ENCODE measurements at regions not wholly inside any gene's neighbourhood (a gene's known extent, or its start where the extent isn't known, plus 50 kb on each side); places are given as distances from the start of the nearest gene placed in this dataset.

DNA sequence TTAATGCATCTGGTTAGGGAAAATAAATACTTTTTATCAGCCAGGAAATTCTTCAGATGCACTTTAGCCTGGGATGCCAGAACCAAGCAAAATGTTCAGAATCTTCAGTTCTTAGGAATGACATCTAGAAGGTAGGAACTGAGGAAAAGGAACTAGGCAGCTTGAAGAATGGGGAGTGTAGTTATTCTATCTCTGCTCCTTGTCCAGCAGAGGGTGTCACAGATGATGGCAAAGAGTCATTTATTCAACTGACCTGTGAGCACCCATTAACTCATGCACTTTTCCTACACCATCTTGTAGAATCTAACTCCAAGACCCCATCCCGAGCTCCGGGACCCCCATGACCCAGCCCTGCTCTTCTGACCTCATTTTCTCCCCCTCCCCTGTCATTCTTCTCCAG lies 122.1 kb upstream of the ISX start:
- DNase-seq, result no peak

DNA sequence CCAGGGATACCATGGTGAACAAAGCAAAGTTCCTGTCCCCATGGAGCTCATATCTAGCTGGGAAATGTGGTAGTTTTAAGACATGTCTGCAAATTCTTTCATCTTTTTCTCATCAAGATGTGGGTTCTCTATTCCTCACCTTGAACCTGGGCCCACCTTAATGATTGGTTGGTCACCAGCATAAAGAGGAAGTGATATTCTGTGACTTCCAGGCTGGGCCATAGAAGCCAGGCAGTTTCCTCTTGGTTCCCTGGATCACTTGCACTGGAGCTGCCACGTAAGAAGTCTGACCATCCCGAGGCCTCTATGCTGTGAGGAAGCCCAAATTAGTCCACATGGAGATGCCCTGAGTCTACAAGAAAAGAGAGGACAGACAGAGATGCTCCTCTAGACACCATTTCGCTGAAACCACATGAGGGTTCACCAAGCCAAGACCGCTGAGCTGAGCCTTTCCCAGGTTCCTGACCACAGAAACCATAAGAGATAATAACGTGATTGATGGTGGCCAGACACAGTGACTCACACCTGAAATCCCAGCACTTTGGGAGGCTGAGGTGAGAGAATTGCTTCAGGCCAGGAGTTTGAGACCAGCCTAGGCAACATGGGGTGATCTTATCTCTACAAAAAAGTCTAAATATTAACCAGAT lies 119.5 kb upstream of the ISX start:
- DNase-seq, result no peak

DNA sequence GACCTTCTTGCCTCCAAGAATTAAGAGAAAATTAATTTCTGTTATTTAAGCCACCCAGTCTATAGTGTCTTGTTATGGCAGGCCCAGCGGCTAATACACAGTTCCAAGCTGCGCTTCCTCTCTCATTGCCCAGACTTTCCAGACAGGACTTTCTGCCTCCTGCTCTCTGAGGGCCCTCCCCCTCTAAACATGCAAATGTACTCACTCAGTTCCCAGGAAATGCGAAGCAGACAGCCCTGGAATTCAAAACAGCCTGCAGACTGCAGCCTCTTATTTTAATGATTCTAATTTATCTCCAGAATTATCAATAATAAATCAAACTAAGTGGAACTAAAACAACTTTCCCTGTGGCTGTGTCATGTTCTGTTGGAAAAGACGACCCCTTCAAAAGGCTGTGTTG lies 115.5 kb upstream of the ISX start:
- DNase-seq, result no peak

DNA sequence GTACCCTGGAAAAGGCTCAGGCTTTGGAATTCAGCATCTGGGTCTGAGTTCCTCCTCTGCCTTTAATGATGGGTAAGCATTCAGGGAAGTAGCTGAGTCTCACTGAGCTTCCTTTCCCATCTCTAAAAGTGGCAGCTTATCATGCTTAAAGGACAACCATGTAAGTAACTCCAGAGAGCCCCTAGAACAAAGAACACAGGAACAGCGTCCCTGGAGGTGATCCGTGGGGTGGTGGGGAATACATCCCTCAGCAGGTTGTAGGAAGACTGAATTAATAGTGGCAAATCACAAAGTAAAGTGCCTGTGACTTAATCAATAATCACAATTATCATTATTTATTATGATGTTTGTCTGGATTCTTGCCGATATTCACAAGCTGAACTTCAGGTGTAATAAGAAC lies 114.7 kb upstream of the ISX start:
- no peak for DNase-seq

DNA sequence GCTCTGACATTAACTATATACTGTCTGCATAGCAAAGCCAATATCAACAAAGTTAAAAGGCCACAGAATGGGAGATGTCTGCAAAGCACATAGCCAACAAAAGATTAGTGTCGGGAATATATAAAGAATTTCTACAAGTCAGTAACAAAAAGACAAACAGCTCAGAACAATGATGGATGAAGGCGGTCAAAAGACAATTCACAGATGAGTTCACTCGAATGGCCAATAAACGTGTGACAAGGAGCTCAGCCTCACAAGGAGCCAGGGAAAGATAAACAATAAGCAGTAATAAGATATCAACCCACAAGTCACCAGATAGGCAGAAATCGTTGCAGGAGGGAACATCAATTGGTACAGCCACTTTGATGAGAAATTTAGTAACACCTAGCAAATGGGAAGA lies 106.0 kb upstream of the ISX start:
- no peak for DNase-seq

DNA sequence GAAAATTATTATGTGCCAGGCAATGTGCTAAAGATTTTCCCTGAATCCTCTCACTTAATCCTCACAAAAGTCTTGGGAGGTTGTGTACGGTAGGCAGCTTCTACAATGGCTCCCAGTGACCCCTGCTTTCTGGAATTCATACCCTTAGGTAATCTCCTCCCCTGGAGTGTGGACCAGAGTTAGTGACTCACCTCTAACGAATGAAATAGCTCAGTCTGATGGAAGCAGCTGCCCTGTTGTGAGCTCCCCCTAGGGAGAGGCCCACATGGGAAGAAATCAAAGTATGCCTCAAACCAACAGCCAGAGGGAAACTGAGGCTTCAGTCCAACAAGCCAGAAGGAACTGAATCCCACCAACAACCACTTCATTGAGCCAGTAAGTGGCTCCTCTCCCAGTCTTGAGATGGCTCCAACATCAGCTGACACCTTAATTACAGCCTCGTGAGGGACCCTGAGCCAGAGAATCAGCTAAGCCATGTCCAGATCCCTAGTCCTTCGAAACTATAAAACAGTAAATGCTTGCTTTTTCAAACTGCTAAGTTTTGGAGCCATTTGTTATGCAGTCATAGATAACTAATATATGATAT lies 98.9 kb upstream of the ISX start:
- no peak for DNase-seq

DNA sequence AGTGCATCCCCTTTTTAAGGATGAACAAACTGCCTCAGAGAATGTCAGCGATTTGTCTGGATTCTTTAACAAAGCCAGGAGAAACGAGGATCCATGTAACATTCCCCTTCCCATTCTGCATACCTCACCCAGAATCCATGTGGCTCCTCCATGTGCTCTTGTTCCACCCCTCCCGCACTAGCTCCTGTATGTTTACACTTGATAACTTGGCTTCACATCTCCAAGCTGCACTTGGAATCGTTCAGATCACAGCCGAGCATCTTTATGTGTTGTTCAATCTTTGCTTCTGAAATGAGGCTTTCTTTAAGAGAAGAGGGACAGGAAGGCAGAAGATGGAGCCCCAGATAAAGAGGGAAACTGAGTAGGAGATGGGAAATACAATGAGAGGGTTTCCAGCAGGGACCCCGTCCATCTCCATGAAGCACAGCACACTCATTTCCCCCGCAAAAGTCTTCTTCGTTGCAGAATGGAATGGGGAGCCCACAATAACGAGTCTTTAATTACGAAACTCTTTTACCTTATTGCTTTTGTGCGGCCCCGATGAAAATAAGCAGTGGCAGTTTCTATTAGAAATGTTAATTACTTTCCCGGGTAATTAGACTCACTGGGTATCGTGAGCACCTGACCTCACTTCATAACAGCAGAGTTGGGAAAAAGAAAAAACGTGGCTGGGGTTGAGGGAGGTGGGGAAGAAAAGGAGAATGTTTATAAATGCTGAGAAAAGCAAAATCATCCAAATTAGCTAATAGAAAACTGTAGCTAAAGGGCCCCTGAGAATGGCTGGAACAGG lies 96.8 kb upstream of the ISX start:
- DNase-seq, result no peak

DNA sequence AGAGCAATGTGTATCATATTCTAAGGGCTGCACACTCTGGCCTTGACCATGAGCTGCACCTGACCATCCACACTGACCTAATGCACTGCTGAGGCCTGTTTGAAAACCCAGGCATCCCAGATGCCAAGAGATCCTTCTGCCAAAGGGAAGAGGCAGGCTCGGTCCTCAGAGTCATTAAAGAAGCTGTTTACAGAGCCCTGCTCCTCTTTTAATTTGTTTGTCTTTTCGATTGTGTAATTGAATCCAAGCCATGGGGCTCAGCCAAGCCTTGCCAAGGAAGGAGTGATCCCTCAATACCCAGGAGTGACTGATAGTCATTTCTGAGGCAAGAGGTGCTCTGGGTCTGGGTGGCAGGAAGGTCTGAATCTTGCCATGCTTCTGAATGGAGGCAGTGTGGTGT lies 94.5 kb upstream of the ISX start:
- DNase-seq, result no peak

DNA sequence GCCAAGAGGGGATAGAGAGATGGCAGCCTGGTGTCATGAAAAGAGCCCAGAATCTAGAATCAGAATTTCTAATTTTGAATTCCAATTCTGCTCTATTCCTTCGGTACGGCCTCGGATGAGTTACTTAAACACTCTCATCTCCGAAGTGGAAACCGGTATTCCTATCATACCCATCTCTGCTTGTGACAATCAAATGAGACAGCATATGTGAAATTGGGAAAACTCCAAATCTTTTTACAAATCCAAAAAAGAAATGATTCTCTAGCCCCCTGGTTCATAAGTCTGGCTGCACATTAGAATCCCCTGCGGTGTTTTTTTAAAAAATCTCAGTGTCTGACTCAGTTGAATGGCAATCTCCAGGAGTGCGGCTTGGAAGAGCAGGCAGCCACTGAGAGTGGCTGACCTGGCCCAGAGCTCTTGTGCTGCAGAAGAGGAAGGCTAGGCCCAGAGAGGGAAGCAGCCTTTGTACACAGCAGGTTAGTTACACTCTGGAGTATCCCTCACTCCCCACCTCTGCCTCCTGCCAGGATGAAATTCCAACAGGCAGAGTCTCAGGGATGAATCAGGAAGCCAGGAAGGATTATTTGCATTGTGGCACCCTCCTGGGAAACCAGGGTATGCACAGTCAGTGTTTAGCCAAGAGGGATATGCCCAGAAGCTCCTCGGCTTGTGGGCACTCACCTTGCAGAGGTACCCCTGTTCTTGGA lies 93.6 kb upstream of the ISX start:
- DNase-seq, result no peak

DNA sequence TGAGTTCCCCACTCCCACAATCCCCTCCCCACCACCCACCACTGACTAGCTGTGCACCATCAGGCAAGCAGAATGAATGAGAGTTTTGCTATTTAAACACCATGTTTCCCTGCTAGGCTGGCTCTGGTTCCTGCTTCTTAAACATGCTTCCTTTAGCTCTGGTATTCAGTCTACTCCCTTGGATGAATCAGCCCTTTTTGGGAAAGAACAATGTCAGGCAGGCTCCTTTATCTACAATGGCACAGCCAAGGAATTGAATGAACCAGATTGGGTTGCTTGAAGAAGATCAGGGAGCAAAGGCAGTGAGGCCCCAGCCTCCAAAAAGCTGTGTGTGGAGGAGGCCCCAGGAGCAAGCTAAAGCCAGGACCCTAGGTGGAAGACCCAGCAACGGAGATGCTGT lies 92.9 kb upstream of the ISX start:
- DNase-seq, result no peak

DNA sequence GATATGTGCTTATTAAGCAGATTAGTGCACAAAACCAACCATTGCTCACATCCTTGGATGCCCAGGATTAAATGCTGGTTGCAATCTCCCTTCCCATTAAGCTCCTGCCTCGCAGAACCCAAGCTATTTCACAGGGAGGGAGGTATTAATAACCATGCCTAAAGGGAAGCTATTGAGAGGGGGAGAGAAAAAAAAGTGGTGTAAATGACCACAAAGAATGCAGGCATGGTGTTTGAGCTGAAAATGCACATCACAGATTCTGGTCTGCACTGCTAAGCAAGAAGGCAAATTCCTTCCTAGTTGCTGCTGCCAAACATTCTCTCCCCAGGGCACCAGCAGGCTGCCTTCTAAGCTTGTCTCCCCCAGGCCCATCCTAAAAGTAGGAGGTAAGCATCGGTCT lies 92.0 kb upstream of the ISX start:
- DNase-seq, result no peak

DNA sequence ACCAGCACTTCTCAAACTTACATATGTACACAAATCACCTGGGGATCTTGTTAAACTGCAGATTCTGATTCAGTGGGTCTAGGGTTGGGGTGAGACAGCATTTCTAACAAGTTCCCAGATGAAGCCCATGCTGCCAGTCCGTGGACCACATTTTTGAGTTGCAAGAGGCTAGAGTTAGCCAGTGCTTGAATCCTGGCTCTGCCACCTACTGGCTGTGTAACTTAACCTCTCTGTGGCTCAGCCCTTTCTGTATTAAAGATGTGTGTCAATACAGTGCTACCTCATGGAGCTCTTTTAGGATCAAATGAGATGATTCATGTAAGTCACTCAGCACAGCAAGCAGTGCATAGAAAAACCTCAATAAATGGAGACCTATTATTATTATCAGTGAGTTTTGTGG lies 90.2 kb upstream of the ISX start:
- DNase-seq, result no peak

DNA sequence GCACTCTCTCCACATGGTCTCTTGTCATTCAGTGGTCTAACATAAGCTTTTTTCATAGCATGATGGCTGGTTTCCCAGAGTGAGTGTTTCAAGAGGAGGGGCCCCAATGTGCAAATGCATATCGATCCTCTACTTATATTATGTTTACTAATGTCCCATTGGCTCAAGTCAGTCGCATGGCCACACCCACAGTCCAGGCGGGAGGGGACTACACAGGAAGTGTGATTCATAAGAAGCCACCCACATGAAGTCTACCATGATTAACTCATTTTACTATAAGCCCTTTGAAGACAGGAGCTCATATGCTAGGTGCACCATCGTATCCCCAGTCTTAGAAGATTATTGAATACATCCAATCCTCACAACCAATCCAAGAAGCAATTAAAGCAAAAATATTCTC lies 89.5 kb upstream of the ISX start:
- no peak for DNase-seq

DNA sequence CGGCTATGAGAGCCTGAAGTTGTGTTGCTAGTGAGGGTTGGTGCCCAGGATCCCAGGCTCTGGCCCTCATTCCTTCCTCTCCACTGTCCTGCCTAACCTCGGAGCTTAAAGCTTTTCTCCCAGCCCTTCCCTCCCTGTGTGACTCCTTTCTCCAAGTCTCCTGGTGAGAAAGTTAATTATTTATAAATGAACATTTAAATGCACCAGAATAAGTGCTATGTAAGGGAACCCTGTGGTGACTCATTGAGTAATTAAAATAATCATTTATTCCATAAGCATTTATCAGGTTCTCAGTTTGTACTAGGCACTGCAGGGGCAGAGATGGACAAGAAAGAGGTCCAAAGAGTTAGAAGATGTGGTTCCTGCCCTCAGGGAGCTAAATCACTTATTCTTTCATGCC lies 89.1 kb upstream of the ISX start:
- no peak for DNase-seq

DNA sequence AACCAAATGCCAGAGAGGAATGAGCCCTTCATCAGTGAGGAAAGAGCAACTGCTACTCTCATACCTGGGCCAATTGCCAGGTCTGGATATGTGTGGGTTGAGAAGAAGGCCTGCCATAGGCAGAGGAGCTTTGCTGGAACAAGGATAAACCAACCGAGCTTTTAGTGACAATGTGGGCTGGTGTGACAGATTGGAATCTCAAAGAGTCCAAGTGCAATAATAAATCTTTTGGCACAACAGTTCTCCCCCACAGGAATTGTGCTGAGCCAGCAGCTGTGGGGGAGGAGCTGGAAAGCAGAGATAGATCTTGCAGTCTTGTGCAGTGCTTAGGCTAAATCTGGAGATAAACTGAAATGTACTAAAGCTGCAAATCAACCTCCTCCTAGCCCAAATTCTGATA lies 79.4 kb upstream of the ISX start:
- DNase-seq, result no peak

DNA sequence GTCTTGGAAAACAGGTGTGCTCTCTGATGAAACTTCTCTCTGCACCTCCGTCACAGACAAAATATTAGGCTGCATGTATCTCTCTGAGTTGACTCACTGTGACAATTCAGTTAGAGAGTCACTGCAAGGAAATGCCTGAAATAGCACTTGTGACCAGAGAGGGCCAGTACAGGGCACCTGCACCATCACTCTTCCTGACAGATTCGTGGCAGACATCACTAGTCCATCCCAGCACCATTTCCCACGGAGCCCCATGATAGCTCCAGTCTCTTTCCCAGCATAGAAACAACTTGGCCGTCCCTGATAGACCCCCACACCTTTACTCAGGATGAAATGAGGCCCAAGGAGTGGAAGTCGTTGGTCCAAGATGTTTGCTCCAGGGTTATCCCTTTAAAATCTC lies 73.3 kb upstream of the ISX start:
- DNase-seq, result no peak

DNA sequence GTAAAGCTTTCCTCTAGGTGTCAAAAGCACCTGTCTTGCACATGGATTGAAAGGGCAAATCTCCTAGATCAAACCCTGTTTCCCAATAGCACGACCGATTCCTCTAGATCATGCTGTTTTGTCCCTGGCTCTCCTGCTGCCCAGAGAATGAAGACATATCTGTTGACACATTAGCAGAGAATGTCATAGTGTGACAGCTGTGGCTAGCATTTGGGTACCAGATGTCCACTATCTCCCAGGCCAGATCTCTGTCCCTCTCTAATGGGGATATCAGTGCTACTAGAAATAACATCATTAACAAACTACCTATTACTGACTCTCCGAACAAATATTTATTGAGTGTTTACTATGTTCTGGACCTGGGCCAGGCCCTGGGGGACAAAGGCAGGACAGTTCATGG lies 72.4 kb upstream of the ISX start:
- no peak for DNase-seq

DNA sequence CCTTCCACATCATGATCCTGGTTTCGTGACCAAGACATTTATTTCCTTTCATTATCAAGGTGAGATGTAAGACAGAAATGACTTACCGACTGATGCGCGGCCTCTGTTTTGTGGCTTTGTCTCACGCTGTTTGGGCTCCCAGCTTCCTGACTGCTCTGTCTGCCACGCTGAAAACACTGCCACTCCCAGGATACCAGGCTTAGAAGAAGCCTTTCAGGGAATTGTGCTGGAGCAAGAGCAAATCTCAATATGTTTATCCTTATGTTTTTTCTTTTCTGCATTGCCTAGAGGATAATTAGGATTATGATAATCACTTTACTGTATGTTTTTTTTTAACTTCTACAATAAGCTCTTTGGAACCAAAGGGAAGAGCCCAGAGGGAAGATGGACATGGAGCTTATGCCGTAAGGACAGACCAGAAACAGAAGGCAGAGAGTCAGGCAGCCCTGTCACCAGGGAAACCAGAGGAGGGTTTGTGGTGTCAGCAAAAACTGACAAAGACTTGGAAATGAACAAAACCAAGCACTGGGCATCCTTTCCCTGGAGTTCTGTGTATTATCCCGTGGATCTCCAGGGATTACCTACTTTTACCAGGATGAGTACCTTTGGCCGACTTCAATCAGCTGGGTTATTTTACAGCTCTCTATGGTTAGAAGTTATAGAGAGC lies 68.2 kb upstream of the ISX start:
- no peak for DNase-seq

DNA sequence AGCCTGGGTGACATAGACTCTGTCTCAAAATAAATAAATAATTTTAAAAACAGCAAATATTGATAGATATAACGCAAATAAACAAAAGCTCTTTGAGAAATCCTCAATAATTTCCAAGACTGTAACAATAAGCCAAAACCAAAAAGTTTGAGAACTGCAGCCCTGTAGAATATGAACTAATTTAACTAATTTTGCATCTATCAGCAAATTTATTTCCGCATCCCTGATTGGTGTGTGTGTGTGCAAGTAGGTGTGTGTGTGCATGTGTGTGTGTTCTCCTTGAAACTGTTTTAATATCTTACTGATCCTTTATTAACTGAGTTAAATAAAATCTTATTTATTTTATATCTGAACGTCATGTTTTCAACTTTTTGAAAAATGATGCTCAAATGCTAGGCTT lies 67.0 kb upstream of the ISX start:
- no peak for DNase-seq

DNA sequence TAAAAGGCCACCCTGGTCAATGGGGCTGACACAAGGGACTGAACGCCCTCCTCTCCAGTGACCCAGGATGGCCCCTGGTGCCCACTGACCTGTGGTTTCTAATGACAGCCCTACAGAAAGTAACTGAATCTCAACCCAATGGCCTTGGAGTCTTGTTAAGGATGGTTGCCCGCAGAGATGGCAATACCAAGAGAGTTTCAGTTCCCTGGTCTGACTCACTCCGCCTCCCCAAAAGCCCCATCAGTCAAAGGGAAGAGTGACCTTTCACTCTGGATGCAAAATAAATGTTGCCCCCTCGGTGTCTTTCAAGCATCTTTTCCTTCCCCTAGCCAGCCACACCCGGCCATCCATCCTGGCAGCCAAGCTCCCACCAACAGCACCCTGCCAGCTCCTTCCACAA lies 57.7 kb upstream of the ISX start:
- no peak for DNase-seq

DNA sequence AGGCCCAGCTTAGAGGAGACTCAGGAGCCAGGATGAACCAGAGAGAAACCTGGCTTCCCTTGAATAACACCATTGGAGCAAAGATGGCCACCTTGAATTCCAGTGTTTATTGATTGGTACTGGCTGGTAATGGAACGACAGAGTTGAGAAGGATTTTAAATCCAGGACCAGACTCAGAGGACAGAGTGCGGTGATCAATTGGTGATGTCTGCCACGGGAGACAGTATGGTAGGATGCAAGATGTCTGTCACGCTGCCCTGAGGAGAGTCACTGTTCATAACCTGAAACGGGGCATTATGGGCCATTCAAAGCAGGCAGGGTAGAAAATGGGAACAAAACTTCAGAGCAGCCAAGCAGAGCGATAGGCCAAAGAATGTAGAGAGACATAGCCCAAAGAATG lies 55.4 kb upstream of the ISX start:
- no peak for DNase-seq

DNA sequence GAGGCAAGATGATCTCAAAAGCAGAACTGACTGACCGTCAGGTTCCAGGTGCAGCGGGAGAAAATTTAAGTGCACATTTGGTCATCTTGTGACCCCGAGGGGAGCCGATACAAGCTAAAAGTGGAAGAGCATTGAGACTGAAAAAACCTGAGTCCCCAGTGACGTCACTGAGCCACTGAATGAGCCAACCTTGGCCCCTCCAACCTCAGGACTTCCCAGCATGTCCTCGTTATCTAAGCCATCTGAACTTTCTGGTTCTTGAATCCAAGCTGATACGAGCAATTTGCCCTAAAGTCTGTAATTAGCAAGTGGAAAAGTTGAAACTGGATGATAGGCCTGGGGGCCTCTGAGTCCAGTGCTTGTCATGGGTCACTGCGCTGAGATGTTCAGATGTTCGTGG lies 51.1 kb upstream of the ISX start:
- no peak for DNase-seq

Measured in T-helper 1 cell (primary cell).